ENCODE measurements at regions not wholly inside any gene's neighbourhood (a gene's known extent, or its start where the extent isn't known, plus 50 kb on each side); places are given as distances from the start of the nearest gene placed in this dataset.

DNA sequence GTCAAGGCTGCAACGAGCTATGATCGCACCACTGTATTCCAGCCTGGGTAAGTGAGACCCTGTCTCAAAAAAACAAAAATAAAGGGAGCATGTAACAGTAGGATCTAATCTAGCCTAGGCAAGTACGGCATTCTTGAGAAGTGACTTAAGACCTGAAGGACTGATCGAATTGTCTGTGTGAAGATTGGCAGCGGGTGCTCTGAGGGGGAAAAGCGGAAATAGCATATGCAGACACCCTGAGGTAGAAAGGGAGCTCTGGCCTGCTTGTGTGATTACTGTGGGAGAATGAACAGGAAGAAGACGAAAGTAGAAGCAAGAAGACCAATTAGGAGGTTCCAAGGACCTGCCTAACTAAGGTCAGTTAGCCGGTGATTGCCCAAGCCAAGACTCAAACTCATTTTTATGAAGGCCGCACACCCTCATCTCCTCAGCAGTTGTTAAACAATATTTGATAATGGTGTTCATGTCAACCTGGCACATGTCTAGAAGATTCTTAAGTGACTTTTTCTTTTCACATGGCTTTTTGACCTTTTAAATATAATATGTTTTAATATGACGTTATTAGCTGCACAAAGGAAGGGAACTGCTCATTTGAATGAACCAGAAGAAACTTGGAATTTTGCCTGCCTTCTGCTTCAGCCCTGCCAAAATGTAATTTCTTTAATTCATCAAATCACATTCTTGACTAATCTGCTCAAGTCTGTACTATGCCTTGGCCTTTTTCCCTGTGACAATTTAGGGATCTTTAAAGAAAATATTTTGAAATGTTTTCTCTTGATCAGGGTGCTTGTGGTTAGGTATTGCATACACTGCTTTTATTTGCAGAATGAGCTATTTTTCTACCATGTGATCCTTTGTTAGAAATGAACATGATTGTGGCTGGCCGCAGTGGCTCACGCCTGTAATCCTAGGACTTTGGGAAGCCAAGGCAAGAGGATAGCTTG is 289.2 kb upstream of the DMRT1 start:
- no peak for DNase-seq (ENCODE audit: low read depth in 3 of 3)

- no peak for DNase-seq (ENCODE audit: low read depth in 3 of 3)
Measured at GRCh38 chr9:555493-555892, 286.0 kb upstream of the DMRT1 start.

GRCh38 chr9:556199-556598 is 285.3 kb upstream of the DMRT1 start:
- no peak for DNase-seq (ENCODE audit: low read depth in 3 of 3)

- DNase-seq (ENCODE audit: low read depth in 3 of 3), result no peak
Measured at GRCh38 chr9:556675-557074, 284.8 kb upstream of the DMRT1 start.

DNA sequence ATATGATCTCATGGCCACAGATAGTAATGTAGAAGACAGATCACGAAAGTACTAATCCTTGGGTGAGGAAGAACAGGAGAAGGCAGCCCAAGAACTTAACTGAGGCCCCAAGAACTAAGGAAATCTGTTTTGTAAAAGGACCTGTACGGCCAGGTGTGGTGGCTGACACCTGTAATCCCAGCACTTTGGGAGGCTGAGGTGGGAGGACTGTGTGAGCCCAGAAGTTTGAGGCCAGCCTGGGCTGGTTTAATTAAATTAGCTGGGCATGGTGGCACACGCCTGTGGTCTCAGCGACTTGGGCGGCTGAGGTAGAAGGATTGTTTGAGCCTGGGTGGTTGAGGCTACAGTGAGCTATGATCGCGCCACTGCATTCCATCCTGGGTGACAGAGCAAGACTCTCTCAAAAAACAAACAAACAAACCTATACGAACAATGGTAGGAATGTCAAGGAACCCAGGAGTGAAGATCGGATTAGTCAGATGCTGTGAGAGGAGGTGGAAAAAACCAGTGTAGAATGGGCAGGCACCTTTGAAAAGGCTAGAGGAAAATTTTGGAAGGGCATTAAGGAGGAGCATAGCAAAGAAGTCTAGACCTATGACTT is 283.8 kb upstream of the DMRT1 start:
- DNase-seq (ENCODE audit: low read depth in 3 of 3), result no peak

DNA sequence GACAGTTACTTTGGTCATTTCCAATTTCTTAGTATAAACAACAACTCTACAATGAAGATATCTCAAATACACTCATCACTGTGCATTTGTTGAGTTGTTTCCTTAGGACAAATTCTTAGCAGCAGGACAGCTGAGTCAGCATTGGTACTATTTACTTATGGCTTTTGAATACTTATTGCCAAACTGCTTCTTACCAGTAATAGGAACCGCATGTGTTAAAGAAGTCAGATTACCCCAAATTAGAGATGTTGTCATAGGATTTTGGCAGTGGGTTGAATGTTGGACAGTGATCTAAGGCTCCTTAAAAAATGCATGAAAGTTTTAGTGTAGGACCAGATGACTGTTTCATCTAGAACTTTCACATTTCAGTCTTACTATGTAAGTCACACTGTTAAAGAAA is 280.1 kb upstream of the DMRT1 start:
- DNase-seq (ENCODE audit: low read depth in 3 of 3), result no peak

DNA sequence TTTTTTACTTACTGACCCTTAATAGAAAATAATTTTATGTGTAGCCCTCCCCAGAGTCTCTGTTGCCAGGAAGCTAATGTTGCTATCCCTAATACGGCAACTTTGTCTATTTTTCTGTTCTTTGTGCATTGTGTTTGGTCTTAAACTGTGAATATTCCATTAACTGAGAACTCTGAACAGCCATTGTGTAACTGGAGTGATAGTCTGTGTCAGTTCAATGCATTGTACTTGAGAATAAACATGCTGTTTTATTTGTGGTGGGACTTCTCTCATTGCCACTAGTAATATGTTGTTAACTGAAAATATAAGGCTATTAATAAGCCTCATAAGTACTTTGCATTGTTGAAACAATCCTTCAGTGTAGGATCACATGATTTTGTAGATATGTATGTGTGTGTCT is 278.3 kb upstream of the DMRT1 start:
- no peak for DNase-seq (ENCODE audit: low read depth in 3 of 3)

- no peak for DNase-seq (ENCODE audit: low read depth in 3 of 3)
Measured at GRCh38 chr9:565528-565927, 276.0 kb upstream of the DMRT1 start.

- no peak for DNase-seq (ENCODE audit: low read depth in 3 of 3)
Measured at GRCh38 chr9:567128-567746, 274.3 kb upstream of the DMRT1 start.

- no peak for DNase-seq (ENCODE audit: low read depth in 3 of 3)
Measured at GRCh38 chr9:567747-568305, 273.7 kb upstream of the DMRT1 start.

DNA sequence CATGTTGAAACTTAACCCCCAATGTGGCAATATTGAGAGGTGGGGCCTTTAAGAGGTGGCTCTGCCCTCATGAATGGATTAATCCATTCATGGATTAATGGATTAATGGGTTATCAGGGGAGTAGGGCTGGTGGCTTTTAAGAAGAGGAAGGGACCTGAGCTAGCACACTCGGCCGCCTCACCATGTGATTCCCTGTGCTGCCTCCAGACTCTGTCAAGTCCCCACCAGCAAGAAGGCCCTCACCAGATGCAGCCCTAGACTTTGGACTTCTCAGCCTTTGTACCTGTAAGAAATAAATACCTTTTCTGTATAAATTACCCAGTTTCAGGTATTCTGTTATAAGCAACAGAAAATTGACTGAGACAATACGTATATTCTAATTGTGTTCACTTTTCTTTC is 272.2 kb upstream of the DMRT1 start:
- no peak for DNase-seq (ENCODE audit: low read depth in 3 of 3)

DNA sequence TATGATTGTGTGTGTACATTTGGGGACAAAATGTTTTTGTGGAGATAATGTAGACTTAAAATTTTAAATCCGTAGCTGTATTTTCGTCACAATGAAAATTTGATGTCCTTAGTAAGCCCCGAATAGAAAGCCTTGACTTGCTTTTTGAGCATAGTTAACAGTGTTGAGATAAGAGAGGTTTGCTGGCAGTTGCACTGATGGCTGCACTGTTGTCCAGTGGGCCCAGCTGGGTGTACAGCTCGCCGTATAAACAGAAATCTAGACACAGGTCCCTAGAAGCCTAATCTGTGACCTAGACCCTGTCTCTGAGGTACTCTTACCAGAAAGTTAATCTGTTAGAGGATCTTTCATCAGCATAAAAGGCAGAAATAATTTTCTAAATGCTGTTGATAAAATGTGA is 271.3 kb upstream of the DMRT1 start:
- no peak for DNase-seq (ENCODE audit: low read depth in 3 of 3)

GRCh38 chr9:571066-571465 is 270.4 kb upstream of the DMRT1 start:
- DNase-seq (ENCODE audit: low read depth in 3 of 3), result no peak

DNA sequence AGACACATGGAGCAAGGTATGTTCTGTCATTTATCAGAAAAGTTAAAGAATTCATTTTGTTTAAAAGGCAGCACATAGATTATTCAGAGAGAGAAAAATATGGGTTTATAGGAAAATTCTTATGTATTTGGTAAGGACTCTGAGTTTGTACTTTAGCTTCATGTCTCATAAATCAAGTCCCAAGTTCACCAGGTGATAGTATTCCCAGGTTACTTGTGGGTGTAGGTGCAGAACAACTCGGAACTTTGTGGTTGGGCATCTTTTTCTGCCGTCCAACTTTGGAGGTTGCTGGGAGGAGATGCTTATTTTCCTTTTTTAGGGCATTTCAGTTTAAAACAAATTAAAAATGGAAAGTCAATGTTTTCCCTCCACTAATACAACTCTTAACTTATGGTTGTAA is 269.8 kb upstream of the DMRT1 start:
- DNase-seq (ENCODE audit: low read depth in 3 of 3), result no peak

DNA sequence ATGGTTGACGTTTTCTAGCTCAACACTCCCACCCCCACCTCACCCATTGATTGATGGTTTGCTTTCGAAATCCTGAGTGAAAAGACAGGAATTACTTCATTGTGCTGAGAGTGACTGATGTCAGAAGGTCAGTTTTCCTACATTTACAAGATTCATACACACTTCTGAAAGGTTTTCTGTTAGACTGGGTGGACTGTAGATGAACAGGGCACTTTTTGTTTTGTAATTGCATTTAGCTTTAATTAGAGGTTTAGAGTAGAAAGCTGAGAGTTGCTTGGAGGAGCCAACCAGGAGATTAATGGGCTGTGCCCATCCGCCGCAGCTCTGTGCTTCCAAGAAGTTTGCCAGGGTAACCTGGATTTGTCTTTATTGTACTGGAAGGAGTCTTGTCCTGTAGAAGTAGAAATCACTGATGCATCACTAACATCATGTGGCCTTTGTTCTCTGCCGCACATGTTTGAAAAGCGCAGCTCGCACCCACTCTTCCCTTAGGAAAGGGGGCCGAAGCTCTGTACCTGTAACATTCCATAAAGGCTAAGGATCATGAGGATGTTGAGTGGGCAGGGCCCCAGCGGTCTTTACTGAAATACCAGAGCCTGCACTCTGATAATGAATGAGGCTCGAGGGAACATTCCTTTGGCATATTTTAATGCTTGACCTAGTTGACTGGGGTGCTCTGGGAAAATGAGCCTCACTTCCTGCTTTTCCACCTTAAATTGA is 267.6 kb upstream of the DMRT1 start:
- DNase-seq (ENCODE audit: low read depth in 3 of 3), result no peak

DNA sequence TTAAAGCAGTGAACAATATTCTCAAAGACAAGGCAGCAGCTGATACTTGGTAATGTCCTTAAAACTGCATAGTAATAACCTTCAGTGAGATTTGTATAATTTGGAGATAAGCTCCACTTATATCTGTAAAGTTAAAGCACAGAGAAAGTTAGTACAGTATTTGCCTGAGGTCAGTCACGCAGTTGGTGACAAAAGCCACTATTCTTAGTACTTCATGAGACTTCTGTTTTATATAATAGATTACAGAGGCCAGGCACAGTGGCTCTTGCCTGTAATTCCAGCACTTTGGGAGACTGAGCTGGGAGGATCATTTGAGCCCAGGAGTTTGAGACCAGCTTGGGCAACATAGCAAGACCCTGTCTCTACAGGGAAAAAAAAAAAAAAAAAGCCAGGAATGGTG is 266.4 kb upstream of the DMRT1 start:
- DNase-seq (ENCODE audit: low read depth in 3 of 3), result no peak

DNA sequence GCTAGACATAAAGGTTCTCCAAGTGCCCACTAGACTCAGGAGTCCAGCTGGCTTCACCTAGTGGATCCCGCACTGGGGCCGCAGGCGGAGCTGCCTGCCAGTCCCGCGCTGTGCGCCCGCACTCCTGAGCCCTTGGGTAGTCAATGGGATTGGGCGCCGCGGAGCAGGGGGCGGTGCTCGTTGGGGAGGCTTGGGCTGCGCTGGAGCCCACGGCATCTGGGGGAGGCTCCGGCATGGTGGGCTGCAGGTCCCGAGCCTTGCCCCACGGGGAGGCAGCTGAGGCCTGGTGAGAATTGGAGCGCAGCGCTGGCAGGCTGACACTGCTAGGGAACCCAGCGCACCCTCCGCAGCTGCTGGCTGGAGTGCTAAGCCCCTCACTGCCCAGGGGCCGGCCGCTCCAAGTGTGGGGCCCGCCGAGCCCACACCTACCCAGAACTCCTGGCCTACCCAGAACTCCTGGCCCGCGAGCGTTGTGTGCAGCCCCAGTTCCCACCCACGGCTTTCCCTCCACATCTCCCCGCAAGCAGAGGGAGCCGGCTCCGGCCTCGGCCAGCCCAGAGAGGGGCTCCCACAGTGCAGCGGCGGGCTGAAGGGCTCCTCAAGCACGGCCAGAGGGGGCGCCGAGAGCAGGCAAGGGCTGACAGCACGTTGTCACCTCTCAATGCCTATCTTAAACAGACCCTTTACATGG is 260.7 kb upstream of the DMRT1 start:
- no peak for DNase-seq (ENCODE audit: low read depth in 3 of 3)

- no peak for DNase-seq (ENCODE audit: low read depth in 3 of 3)
Measured at GRCh38 chr9:581673-582497, 259.6 kb upstream of the DMRT1 start.

DNA sequence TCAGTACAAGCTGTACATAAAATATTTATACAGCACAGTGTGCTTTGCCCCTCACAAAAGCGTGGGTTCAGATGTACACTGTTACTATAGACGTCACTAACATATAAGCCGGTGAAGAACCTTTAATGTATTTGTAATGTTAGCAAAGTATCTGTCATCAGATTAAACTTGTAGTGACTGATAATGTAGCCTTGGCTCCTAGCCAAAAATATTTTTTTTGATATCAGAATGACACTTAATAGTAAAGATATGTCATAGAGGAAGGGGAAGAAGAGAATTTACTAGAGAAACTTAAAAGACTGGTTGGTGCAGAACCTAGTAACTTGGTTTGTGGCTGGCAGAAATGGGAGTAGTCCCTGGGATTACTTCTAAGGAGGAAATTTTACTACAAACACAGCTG is 258.7 kb upstream of the DMRT1 start:
- DNase-seq (ENCODE audit: low read depth in 3 of 3), result no peak

GRCh38 chr9:587527-587926 is 254.0 kb upstream of the DMRT1 start:
- DNase-seq (ENCODE audit: low read depth in 3 of 3), result no peak

- no peak for DNase-seq (ENCODE audit: low read depth in 3 of 3)
Measured at GRCh38 chr9:588981-589380, 252.5 kb upstream of the DMRT1 start.

Data from stimulated activated CD4-positive, alpha-beta T cell treated with anti-CD3 and anti-CD28 coated beads, TNF-alpha, amount 100 ng/mL, for 48 hours (primary cell).